HepG2 (cell line): ENCODE measurements at regions not wholly inside any gene's neighbourhood (a gene's known extent, or its start where the extent isn't known, plus 50 kb on each side); places are given as distances from the start of the nearest gene placed in this dataset.

Source experiments
- ATAC-seq: fragments of 200-7000 bp; cut with Tn5 transposase; 3 replicates; pipeline ENCODE4 v1.9.1; 2020; ENCODE audit warnings: mild to moderate bottlenecking, moderate library complexity
- BruUV-seq: library from RNA; stranded (reverse); fragments of 400-500 nt; replicated peaks from 2 replicates; lab custom pipeline; 2021; lab: Mats Ljungman, UMichigan
- CTCF ChIA-PET: fragments of 300-600 bp; formaldehyde crosslinking; extraction: SDS; loops from one replicate; lab custom pipeline; 2021; ENCODE audit warnings: low total read pairs, inconsistent platforms, low intra/inter-chr PET ratio; lab: Yijun Ruan, JAX
- POLR2A ChIA-PET: fragments of 350-600 bp; sonication (Branson Sonifier 250); formaldehyde crosslinking; loops from one replicate; lab custom pipeline; 2020; ENCODE audit warnings: antibody characterized with exemption, inconsistent platforms; lab: Yijun Ruan, JAX
- DNase-seq: peaks from one replicate; pipeline ENCODE4 v3.0.0-alpha.2; 2015; ENCODE audit warnings: low spot score
- FAIRE-seq: peaks from 3 replicates; lab custom pipeline; 2011; peaks lifted over from hg19 to GRCh38; lab: Jason Lieb, UNC
- H2AFZ ChIP-seq: one replicate; pipeline ENCODE4 v1.6.1; 2011; ENCODE audit warnings: low read length, inconsistent platforms
- H3K27ac ChIP-seq: fragments of 300-600 bp; 3 replicates; pipeline ENCODE4 v1.8.0; 2011; ENCODE audit warnings: mixed run types, mild to moderate bottlenecking, mixed read lengths, low read length, inconsistent platforms; ENCODE audit not compliant: insufficient read depth; ENCODE audit errors: extremely low read length
- H3K27me3 ChIP-seq, 2 experiments: fragments of 200-600 bp in 1 of 2; 2 replicates in 1 of 2; 3 replicates in 1 of 2; pipeline versions ENCODE4 v1.6.0 to v1.8.0; 2011; ENCODE audit warnings: low read length in 2 of 2, mild to moderate bottlenecking in 2 of 2, moderate library complexity in 2 of 2, inconsistent platforms in 1 of 2; ENCODE audit not compliant: insufficient read depth in 2 of 2, control insufficient read depth in 1 of 2
- H3K36me3 ChIP-seq, 2 experiments: fragments of 200-600 bp in 1 of 2; replicated peaks in 1 of 2; 2 replicates in 1 of 2; 3 replicates in 1 of 2; pipeline versions ENCODE4 v1.5.1 to v1.8.0; 2011; ENCODE audit warnings: low read length in 2 of 2, inconsistent platforms in 1 of 2; ENCODE audit not compliant: insufficient read depth in 2 of 2, control insufficient read depth in 1 of 2
- H3K4me1 ChIP-seq: 2 replicates; pipeline ENCODE4 v1.5.1; 2012; ENCODE audit warnings: low read length, inconsistent platforms; ENCODE audit not compliant: insufficient read depth
- H3K4me2 ChIP-seq: 2 replicates; pipeline ENCODE4 v1.6.0; 2011; ENCODE audit warnings: low read depth, low read length, inconsistent platforms
- H3K4me3 ChIP-seq, 3 experiments: fragments of 200-600 bp in 1 of 3; sonication (generic), shearing (Covaris generic) in 1 of 3; replicated peaks in 1 of 3; 2 replicates each; pipeline ENCODE4 v1.5.1; 2011 to 2016; ENCODE audit warnings: low read length in 3 of 3, inconsistent platforms in 2 of 3, low read depth in 2 of 3, mild to moderate bottlenecking in 2 of 3, control low read depth in 1 of 3, mixed read lengths in 1 of 3; ENCODE audit not compliant: insufficient read depth in 1 of 3
- H3K79me2 ChIP-seq: one replicate; pipeline ENCODE4 v1.6.1; 2011; ENCODE audit warnings: low read length, inconsistent platforms; ENCODE audit not compliant: insufficient read depth
- H3K9ac ChIP-seq: 2 replicates; pipeline ENCODE4 v1.6.0; 2011; ENCODE audit warnings: mild to moderate bottlenecking, low read depth, low read length, inconsistent platforms; ENCODE audit not compliant: insufficient read depth
- H3K9me3 ChIP-seq: 2 replicates; pipeline ENCODE4 v1.5.1; 2012; ENCODE audit warnings: mild to moderate bottlenecking, low read length
- H4K20me1 ChIP-seq: 2 replicates; pipeline ENCODE4 v1.6.0; 2011; ENCODE audit warnings: inconsistent platforms, mild to moderate bottlenecking, low read length, moderate library complexity; ENCODE audit not compliant: insufficient read depth
- ARID2 ChIP-seq: sonication (generic); formaldehyde crosslinking; IDR thresholded peaks from 2 replicates; pipeline ENCODE4 v1.8.1; 2022; ENCODE audit warnings: mild to moderate bottlenecking, missing genetic modification reagents, borderline replicate concordance
- ARID5B ChIP-seq: IDR thresholded peaks from 2 replicates; pipeline ENCODE4 v1.4.0; 2020; ENCODE audit warnings: mild to moderate bottlenecking, missing genetic modification reagents
- DMAP1 ChIP-seq: IDR thresholded peaks from 2 replicates; pipeline ENCODE4 v1.6.1; 2016
- FOXP4 ChIP-seq: sonication (generic); formaldehyde crosslinking; IDR thresholded peaks from 2 replicates; pipeline ENCODE4 v1.4.0; 2020; ENCODE audit warnings: missing genetic modification reagents
- HDAC1 ChIP-seq: sonication (generic); formaldehyde crosslinking; IDR thresholded peaks from 2 replicates; pipeline ENCODE4 v1.5.1; 2020; ENCODE audit warnings: mild to moderate bottlenecking, missing genetic modification reagents
- KLF16 ChIP-seq, 2 experiments: sonication (generic) in 1 of 2; formaldehyde crosslinking in 1 of 2; IDR thresholded peaks; 2 replicates each; pipeline versions ENCODE4 v1.6.1 to v1.8.0; 2016 to 2023; ENCODE audit warnings: missing genetic modification reagents in 2 of 2, missing compliant biosample characterization in 1 of 2
- MEIS1 ChIP-seq: sonication (generic); formaldehyde crosslinking; IDR thresholded peaks from 2 replicates; pipeline ENCODE4 v1.9.0; 2021; ENCODE audit warnings: mild to moderate bottlenecking, missing genetic modification reagents, moderate library complexity, borderline replicate concordance
- RARG ChIP-seq: sonication (generic); formaldehyde crosslinking; IDR thresholded peaks from 2 replicates; pipeline ENCODE4 v1.4.0; 2020; ENCODE audit warnings: low read depth, mild to moderate bottlenecking, missing genetic modification reagents
- TAF15 ChIP-seq: fragments of 200-400 bp; formaldehyde crosslinking; IDR thresholded peaks from one replicate; pipeline ENCODE4 v1.6.1; 2018; ENCODE audit warnings: mild to moderate bottlenecking, low read depth, low read length; ENCODE audit not compliant: poor library complexity, severe bottlenecking
- ZBTB4 ChIP-seq: sonication (generic); formaldehyde crosslinking; IDR thresholded peaks from 2 replicates; pipeline ENCODE4 v1.4.0; 2020; ENCODE audit warnings: missing genetic modification reagents, mild to moderate bottlenecking, borderline replicate concordance
- ZFP1 ChIP-seq: IDR thresholded peaks from 2 replicates; pipeline ENCODE4 v1.6.1; 2016
- ZNF546 ChIP-seq: sonication (generic); formaldehyde crosslinking; conservative IDR thresholded peaks from 2 replicates; pipeline ENCODE4 v1.8.1; 2023; ENCODE audit warnings: mild to moderate bottlenecking, missing genetic modification reagents
- ZSCAN5A ChIP-seq: sonication (generic); formaldehyde crosslinking; IDR thresholded peaks from 2 replicates; pipeline ENCODE4 v1.8.0; 2022; ENCODE audit warnings: mild to moderate bottlenecking, missing genetic modification reagents, borderline replicate concordance
- WGBS: methylation state at CpG from one replicate; pipeline ENCODE4 v1.1.6; 2017; ENCODE audit warnings: low lambda C conversion rate; 5-methylcytosine and 5-hydroxymethylcytosine counted together
- in situ Hi-C: cut with HindIII; loops from 2 replicates; pipeline ENCODE4 v1.10.0; 2017; ENCODE audit warnings: low pct_unique_long_range_greater_than_20kb; ENCODE audit not compliant: extremely low pct_ligation_motif_present
- intact Hi-C: fragments of 100-400 bp; cut with micrococcal nuclease; formaldehyde crosslinking; loops from one replicate; pipeline ENCODE4 v1.10.0; 2022; ENCODE audit not compliant: unreplicated experiment

- no peak for TF ChIP-seq MEIS1 (CRISPR knock-in tag)
These were observed 322.0 kb downstream of the TMA16 start (continued) for GRCh38 chr4:163816494-163816893.

GRCh38 chr4:163818673-163819072, 324.2 kb downstream of the TMA16 start:
- FAIRE-seq: no peak
- Histone ChIP-seq H2AFZ (no peak overlapping the region), H3K27ac (no peak overlapping the region), H3K4me3 (no peak overlapping the region), H3K4me1 (no peaks in the 10 kb centered on the region), H3K4me2 (no peak overlapping the region), H4K20me1 (no peaks in the 10 kb centered on the region), H3K27me3 (no peaks in the 10 kb centered on the region), H3K9me3 (no peaks in the 10 kb centered on the region), H3K9ac (no peak overlapping the region), H3K36me3 (no peaks in the 10 kb centered on the region), H3K79me2 (no peaks in the 10 kb centered on the region)
- no peak for ATAC-seq
- in situ Hi-C loops (no loop called here), intact Hi-C loops (no loop called here)
- POLR2A ChIA-PET: no interaction called here
- CTCF ChIA-PET: no interaction called here
- BruUV-seq: no TSS peak
- DNase-seq: no peak
- WGBS: 3% methylated on average over 3 of the region's 3 CpGs
- TF ChIP-seq FOXP4 (no peak), ARID5B (CRISPR knock-in tag) (no peak), ARID2 (CRISPR knock-in tag) (no peak), ZBTB4 (CRISPR knock-in tag) (no peak), ZSCAN5A (CRISPR knock-in tag) (no peak), ZFP1 (no peak), TAF15 (no peak), DMAP1 (no peak), KLF16 (CRISPR knock-in tag; IDR thresholded peaks at IDR 0.05) (no peak), RARG (no peak), ZNF546 (CRISPR knock-in tag) (no peak), HDAC1 (CRISPR knock-in tag) (no peak)
